MCF 10A (cell line): ENCODE measurements at regions not wholly inside any gene's neighbourhood (a gene's known extent, or its start where the extent isn't known, plus 50 kb on each side); places are given as distances from the start of the nearest gene placed in this dataset.

ENCODE experiments used
- BruUV-seq: library from RNA; stranded (reverse); fragments of 400-500 nt; replicated peaks from 2 replicates; lab custom pipeline; 2021; lab: Mats Ljungman, UMichigan
- CTCF ChIA-PET: fragments of 300-600 bp; sonication (Branson Sonifier 250); formaldehyde crosslinking; extraction: SDS; loops from one replicate; lab custom pipeline; 2021; ENCODE audit warnings: antibody characterized with exemption, inconsistent platforms; lab: Yijun Ruan, JAX
- POLR2A ChIA-PET: fragments of 300-600, 350-650 bp; sonication (Branson Sonifier 250); formaldehyde crosslinking; extraction: SDS; loops from one replicate; lab custom pipeline; 2020; ENCODE audit warnings: antibody characterized with exemption, inconsistent platforms; lab: Yijun Ruan, JAX
- DNase-seq: peaks from one replicate; pipeline ENCODE4 v3.0.0-alpha.2; 2018; ENCODE audit not compliant: unreplicated experiment
- H3K27ac Mint-ChIP-seq: one replicate; pipeline ENCODE4 v1.8.0; 2022; ENCODE audit warnings: mild to moderate bottlenecking, low read depth, mixed read lengths; ENCODE audit not compliant: unreplicated experiment
- H3K27me3 Mint-ChIP-seq: one replicate; pipeline ENCODE4 v1.8.0; 2022; ENCODE audit warnings: mixed read lengths; ENCODE audit not compliant: insufficient read depth, unreplicated experiment
- H3K36me3 Mint-ChIP-seq: one replicate; pipeline ENCODE4 v1.8.0; 2022; ENCODE audit warnings: mild to moderate bottlenecking, moderate library complexity, mixed read lengths; ENCODE audit not compliant: insufficient read depth, unreplicated experiment
- H3K4me1 Mint-ChIP-seq: one replicate; pipeline ENCODE4 v1.8.0; 2022; ENCODE audit warnings: mixed read lengths; ENCODE audit not compliant: insufficient read depth, unreplicated experiment
- H3K4me3 Mint-ChIP-seq: one replicate; pipeline ENCODE4 v1.8.0; 2022; ENCODE audit warnings: mild to moderate bottlenecking, moderate library complexity, mixed read lengths; ENCODE audit not compliant: unreplicated experiment
- H3K9me3 Mint-ChIP-seq: one replicate; pipeline ENCODE4 v1.8.0; 2022; ENCODE audit warnings: mixed read lengths; ENCODE audit not compliant: unreplicated experiment
- intact Hi-C: fragments of 100-400 bp; cut with micrococcal nuclease; formaldehyde crosslinking; loops from 2 replicates; pipeline ENCODE4 v1.14.1; 2022
- TF ChIP-seq, protein P1 (sequence below): fragments of 200-600 bp; IDR thresholded peaks from one replicate; pipeline ENCODE4 v1.8.0; 2022; ENCODE audit warnings: antibody characterized with exemption, mild to moderate bottlenecking; ENCODE audit not compliant: unreplicated experiment

DNA sequence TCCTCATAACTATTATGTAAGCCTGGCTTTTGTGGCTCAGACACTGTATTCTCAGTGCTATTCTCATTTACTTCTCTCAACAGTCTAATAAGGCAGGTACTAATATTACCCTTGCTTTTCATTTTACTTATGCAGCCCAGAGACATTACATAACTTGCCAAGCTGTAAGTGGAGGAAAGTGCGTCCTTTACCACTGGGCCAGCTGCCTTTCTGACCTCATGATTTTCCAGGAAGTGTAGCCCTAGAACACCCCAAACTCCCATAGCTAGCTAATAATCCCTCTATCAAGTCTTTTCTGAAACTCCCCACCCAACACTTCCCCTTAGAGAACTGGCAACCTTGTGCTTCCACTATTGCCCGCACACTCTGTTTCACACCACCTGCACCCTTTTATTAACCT lies 192.9 kb upstream of the HMHB1 start:
- no peaks in the 10 kb centered on the region for H3K9me3 Mint-ChIP-seq
- no peaks in the 10 kb centered on the region for H3K36me3 Mint-ChIP-seq
- no TSS peak for BruUV-seq
- H3K4me1 Mint-ChIP-seq, result no peaks in the 10 kb centered on the region
- no peak overlapping the region for H3K27ac Mint-ChIP-seq
- no peak overlapping the region for H3K4me3 Mint-ChIP-seq
- no peak for DNase-seq
- H3K27me3 Mint-ChIP-seq, result no peaks in the 10 kb centered on the region
- POLR2A ChIA-PET, result no interaction called here
- TF ChIP-seq, protein P1, sequence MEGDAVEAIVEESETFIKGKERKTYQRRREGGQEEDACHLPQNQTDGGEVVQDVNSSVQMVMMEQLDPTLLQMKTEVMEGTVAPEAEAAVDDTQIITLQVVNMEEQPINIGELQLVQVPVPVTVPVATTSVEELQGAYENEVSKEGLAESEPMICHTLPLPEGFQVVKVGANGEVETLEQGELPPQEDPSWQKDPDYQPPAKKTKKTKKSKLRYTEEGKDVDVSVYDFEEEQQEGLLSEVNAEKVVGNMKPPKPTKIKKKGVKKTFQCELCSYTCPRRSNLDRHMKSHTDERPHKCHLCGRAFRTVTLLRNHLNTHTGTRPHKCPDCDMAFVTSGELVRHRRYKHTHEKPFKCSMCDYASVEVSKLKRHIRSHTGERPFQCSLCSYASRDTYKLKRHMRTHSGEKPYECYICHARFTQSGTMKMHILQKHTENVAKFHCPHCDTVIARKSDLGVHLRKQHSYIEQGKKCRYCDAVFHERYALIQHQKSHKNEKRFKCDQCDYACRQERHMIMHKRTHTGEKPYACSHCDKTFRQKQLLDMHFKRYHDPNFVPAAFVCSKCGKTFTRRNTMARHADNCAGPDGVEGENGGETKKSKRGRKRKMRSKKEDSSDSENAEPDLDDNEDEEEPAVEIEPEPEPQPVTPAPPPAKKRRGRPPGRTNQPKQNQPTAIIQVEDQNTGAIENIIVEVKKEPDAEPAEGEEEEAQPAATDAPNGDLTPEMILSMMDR, result no peak
- intact Hi-C loops, result no loop called here
- CTCF ChIA-PET, result interaction anchor here (0.6 to 1.1 kb wide), 2 partner anchors 60 to 349 kb away, joined by 3 to 5 read pairs; no protein-coding TSS in a partner anchor

DNA sequence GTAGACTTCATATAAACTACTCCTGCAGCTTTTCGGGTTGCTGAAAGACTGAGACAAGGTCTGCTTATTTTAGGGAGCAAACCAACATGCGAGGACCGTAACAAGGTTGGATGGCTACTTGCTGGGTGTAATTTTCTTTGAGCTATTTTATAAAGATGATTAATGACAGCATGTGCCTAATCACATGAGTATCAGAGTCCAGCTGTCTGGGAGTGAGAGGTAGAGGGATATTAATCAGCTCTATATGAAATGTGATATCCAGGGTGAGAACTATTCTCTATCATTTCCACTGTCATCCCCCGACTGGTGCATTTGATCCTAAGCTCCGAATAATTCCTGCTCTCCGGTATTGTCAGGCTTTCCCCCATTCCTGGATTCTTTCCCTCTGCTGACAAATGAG lies 193.8 kb upstream of the HMHB1 start:
- TF ChIP-seq, protein P1, result no peak
- Mint-ChIP-seq H3K27me3 (no peaks in the 10 kb centered on the region), H3K9me3 (no peaks in the 10 kb centered on the region), H3K36me3 (no peaks in the 10 kb centered on the region), H3K27ac (no peak overlapping the region), H3K4me3 (no peak overlapping the region), H3K4me1 (no peaks in the 10 kb centered on the region)
- ChIA-PET POLR2A (interaction anchor here (0.6 kb wide), 1 partner anchor 9 kb away, joined by 3 read pairs; no protein-coding TSS in a partner anchor), CTCF (interaction anchor here (0.6 kb wide), 2 partner anchors 151 to 350 kb away, joined by 3 to 5 read pairs; no protein-coding TSS in a partner anchor)
- intact Hi-C loops, result no loop called here
- no peak for DNase-seq
- BruUV-seq, result no TSS peak

DNA sequence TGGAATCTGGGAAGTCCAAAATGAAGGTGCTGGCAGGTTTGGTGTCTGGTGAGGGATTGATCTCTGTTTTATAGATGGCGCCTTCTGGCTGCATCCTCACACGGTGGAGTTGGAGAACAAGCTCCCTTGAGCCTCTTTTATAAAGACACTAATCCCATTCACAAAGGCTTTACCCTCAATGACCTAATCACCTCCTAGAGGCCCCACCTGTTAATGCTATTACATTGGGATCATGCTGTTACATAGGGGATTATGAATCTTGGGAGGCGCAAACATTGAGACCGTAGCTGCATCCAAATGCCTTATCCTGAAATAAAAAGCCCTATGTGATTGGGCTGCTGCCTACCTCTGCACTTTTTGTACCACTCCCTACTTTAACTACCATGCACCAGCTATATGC lies 197.1 kb upstream of the HMHB1 start:
- Mint-ChIP-seq H3K27me3 (no peaks in the 10 kb centered on the region), H3K27ac (no peak overlapping the region), H3K36me3 (no peaks in the 10 kb centered on the region), H3K9me3 (no peaks in the 10 kb centered on the region), H3K4me1 (no peaks in the 10 kb centered on the region), H3K4me3 (no peak overlapping the region)
- ChIA-PET CTCF (interaction anchor here (0.6 to 1.1 kb wide), 2 partner anchors 112 to 726 kb away, joined by 3 read pairs; no protein-coding TSS in a partner anchor), POLR2A (interaction anchor here (1.4 kb wide), 1 partner anchor 10 kb away, joined by 6 read pairs; no protein-coding TSS in a partner anchor)
- no TSS peak for BruUV-seq
- no peak for DNase-seq
- intact Hi-C loops, result no loop called here
- TF ChIP-seq, protein P1, result no peak

DNA sequence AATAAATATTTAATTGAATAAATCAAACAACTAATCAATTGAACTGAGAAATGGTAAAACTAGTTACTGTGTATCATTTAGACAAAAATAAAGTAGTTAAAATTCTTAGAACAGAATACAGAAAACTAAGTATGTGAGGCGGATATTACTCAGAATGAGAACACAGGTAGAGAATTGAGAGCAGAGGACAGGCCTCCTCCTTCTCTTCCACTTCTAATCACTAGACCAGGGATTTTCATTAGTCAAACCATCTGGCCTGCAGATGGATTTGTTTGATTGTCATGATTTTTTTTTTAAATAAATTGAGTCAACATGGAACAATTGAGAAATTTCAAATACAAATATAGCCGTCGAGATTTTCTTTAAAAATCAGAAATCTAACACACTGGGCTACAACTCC lies 198.6 kb upstream of the HMHB1 start:
- no peak for DNase-seq
- no peaks in the 10 kb centered on the region for H3K4me1 Mint-ChIP-seq
- CTCF ChIA-PET, result interaction anchor here (0.6 kb wide), 1 partner anchor 373 kb away, joined by 3 read pairs; no protein-coding TSS in a partner anchor

More for the DNA sequence above, 198.6 kb upstream of the HMHB1 start:
- no TSS peak for BruUV-seq
- POLR2A ChIA-PET, result no interaction called here
- intact Hi-C loops, result no loop called here
- Mint-ChIP-seq H3K9me3 (no peaks in the 10 kb centered on the region), H3K36me3 (no peaks in the 10 kb centered on the region), H3K4me3 (no peak overlapping the region), H3K27me3 (no peaks in the 10 kb centered on the region), H3K27ac (no peak overlapping the region)
- TF ChIP-seq, protein P1, result no peak
